GM12872 (cell line): ENCODE measurements at regions not wholly inside any gene's neighbourhood (a gene's known extent, or its start where the extent isn't known, plus 50 kb on each side); places are given as distances from the start of the nearest gene placed in this dataset.

Source experiments
- TF ChIP-seq, protein P1 (sequence below): IDR thresholded peaks from 3 replicates; pipeline ENCODE4 v1.5.1; 2011; ENCODE audit warnings: low read depth, mild to moderate bottlenecking, low read length, moderate library complexity; ENCODE audit not compliant: insufficient read depth

DNA sequence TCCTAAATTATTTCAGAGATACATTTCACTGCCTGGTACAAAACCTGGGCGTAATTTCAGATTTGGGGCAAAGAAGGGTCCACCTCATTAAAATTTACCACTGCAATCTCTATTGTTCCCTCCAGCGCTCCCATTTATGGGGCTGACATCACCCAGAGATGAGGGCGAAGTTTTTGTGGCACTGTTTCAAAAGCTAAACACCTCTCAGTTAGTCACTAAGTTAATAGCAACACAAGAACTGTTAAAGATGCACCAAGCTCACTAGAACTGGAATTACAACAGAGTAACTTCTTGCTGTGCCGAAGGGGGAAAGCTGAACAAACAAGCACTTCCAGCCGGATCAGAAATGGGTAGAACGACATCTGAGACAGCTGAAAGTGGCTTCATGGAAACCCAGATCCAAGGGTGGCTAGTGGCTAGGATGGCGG is 179.4 kb downstream of the GATA3 start:
- TF ChIP-seq, protein P1, sequence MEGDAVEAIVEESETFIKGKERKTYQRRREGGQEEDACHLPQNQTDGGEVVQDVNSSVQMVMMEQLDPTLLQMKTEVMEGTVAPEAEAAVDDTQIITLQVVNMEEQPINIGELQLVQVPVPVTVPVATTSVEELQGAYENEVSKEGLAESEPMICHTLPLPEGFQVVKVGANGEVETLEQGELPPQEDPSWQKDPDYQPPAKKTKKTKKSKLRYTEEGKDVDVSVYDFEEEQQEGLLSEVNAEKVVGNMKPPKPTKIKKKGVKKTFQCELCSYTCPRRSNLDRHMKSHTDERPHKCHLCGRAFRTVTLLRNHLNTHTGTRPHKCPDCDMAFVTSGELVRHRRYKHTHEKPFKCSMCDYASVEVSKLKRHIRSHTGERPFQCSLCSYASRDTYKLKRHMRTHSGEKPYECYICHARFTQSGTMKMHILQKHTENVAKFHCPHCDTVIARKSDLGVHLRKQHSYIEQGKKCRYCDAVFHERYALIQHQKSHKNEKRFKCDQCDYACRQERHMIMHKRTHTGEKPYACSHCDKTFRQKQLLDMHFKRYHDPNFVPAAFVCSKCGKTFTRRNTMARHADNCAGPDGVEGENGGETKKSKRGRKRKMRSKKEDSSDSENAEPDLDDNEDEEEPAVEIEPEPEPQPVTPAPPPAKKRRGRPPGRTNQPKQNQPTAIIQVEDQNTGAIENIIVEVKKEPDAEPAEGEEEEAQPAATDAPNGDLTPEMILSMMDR: no peak

DNA sequence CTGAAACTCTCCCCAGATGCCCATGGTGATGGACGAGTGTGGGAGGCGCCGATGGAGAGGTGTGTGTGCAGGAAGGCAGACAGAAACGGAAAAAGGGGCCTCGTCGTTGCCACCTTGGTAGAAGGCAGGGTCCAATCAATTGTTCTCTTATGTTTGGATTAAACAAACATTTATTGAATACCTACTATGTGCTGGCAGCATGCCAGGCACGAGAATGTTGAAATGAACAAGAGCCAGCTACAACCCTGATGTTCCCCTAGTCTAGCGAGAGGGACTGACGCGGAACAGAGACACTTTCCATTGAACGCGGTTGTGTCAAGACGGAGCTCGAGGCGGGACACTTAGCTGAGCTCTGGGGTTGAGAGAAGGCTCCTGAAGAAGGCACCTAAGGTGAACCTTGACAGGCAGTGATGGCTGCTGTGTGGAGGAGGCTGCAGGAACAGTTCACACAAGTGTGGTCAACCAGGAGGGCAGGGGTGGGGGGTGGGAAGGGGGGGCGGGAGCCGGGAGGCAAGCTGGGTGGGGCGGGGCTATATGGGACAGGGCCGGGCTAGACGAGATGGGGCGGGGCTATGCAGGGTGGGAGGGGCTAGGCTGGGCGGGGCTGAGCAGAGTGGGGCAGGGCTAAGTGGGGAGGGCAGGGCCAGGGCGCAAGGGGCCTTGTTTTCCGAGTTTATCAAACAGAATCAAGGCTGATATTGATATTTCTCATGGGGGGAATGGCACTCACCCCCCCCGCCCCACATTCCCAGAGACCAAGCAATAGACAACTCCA is 181.0 kb downstream of the GATA3 start:
- TF ChIP-seq, protein P1: no peak

DNA sequence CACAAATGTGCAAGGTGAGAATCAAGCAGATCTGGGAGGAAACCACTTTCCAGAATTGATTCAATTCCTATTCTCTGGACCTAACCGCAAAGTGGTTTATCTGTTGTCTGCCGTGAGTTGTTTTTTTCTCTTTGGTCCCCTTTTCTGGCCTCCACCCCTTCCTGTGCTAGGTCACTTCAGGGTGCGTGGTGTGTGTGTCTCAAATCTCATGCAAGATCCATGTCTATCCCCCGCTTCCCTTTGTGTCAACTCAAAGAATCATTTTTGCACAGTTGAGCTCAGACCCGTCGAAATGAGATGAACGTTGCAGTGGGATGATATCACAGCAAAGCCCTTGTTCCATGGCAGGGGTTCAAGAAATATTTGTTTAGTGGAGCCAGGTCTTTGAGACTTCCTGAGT is 184.5 kb downstream of the GATA3 start:
- TF ChIP-seq, protein P1: no peak

DNA sequence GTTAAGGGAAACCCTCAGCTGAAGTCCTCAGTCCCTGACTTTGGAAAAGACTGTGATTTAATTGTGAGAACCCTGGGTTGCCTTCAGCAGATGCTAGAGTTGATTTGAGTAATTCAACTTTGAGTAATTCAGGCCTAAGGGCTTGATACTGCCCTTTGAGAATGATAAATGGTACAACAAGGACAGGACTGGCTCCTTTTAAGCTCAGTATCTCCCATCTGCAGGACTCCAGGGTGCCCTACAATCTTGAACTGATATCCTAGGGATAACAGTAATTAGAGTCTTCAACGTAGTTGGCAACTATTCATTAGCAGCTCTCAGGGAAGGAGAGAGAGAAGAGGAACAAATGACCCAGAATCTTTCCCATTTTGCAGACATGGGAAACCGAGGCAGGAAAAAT is 186.4 kb downstream of the GATA3 start:
- TF ChIP-seq, protein P1: no peak

DNA sequence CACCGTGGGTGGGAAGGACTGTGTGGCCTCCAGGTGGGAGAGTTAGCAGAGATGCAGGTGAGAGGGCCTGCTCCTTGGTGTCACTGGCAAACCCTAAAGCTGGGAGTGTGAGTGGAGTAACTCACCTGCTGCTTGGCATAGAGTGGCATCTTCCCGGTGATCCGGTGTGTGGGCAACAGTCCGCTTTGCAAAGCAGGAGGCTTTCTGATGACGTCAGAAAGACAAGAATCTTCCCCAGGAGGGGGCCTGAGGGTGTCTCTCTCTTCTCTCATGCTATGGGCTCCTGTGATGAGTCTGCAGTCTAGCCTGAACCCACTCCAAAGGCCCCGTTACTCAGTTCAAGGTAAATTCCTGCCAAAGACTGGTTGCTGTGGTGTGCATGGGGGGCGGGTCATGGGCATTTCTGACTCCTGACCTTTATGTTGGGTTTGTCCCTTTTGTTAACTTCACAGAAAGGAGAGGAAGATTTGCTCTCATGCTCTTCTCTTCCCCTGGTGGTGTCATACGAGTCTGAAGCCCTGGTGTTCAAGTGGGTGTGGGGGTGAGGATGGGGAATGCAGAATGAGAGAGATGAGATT is 187.9 kb downstream of the GATA3 start:
- TF ChIP-seq, protein P1: no peak

DNA sequence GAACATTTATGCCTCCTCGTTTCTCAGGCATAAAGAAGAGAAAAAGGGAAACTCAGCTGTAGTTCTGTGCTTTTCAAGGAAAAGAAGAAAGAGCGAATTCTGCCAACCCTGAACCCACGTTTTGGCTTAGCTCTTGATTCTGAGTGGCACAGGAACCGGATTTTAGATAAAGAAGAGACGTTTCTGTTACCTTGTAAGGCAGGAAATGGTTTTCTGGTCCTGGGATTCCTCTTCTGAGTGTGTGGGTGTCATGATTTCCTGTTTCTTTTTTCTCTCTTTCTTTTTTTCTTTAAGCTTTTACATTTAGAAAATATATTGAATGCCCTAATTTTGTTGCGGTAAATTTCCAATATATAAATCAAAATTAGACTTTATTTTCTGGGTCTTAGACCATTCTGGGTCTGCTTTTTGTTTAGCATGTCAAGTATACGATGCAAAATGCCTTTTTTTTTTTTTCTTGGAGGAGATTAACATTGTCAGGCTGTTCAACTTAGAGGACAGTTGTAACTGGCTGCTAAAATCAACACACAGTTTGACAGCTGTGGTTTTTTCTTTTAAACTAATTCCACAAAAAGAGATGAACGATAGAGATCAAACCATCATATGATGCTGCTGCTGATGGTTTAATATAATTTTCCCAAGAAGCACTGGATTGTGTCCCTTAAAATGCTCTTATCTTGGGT is 190.8 kb downstream of the GATA3 start:
- TF ChIP-seq, protein P1: no peak

DNA sequence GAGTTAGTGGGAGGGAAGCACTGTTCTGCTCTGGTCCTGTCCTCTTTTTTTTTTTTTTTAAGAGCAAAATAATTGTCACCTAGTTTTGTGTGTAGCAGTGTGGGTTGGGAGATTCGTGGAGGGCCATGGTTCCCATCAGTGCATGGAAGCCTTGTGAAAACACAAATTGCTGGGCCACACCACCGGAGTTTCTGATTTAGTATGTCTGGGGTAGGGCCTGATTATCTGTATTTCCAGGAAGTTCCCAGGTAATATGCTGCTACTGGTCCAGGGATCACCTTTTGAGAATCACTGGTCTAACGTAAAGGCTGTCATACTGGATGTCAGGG is 191.3 kb downstream of the GATA3 start:
- TF ChIP-seq, protein P1: no peak
